ENCODE measurements at regions not wholly inside any gene's neighbourhood (a gene's known extent, or its start where the extent isn't known, plus 50 kb on each side); places are given as distances from the start of the nearest gene placed in this dataset.
A peak's percentile ranks its signal among the peaks of the same experiment; 100 is the strongest.

DNA sequence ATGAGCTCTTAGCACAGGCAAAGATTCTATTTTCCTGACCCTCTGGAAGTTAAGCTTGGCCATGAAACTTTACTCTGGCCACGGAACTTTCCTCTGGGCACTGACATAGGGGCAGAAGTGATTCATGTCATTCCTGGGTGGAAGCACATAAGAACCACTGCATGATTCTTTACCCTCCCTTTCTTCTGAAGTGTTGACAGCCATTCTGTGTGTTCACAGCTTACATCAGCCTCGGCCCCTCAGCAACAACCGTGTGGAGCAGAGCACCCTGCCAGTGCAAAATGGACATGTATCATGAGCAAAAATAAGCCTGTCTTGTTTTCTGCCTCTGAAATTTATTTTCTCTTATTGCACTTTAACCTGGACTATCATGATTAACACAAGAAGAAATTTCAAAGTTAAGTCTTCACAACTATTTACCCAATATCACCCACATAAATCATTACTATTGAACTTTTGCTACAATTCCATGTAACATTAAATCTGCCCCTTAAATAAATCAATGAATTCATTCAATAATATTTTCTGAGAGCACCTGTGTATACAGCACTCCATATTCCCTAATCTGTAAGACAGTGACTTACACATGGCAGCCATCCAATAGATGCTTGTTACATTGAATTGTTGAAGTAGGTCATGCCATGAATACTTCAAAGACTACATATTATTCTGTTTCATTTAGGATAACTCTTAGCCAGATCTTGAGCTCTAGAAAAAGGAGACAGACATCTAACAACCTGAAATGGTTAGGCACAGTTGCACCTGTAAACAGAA is 531.9 kb downstream of the IRS1 start:
- no peak overlapping the region for H3K27ac Mint-ChIP-seq

DNA sequence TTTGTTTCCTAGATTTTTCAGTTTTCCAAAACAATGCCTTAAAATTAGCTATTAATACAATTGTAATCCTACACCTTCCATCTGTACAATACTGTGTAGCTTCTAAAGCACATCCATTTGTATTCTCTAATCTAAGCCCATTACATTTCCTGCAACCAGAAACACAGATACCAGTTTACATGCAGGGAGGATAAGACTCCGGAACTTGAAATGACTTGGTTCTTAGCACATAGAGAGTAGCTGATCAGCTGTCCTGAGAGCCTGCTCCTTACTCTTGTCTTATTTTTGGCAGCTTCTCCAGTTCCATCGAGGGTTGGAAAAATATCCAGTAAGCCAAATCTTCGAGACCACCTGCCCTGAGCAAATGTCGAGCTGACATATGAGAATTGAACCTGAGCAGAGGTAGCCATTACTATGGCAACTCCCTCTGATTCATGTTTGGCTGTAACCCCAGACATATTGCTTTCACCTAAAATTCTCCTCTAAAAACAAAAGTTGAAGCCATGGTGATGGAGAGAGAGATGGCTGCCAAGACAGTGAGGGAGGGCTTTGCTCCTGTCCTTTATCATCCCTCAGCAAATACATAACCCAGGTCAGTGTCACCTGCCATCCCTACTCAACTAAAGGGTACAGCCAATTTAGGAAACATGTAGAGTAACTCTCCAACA is 542.8 kb downstream of the IRS1 start:
- DNase-seq (ENCODE audit: low spot score in 2 of 2, unreplicated experiment in 2 of 2) = no peak
- no peaks in the 10 kb centered on the region for H3K36me3 Mint-ChIP-seq
- TF ChIP-seq, protein P1, sequence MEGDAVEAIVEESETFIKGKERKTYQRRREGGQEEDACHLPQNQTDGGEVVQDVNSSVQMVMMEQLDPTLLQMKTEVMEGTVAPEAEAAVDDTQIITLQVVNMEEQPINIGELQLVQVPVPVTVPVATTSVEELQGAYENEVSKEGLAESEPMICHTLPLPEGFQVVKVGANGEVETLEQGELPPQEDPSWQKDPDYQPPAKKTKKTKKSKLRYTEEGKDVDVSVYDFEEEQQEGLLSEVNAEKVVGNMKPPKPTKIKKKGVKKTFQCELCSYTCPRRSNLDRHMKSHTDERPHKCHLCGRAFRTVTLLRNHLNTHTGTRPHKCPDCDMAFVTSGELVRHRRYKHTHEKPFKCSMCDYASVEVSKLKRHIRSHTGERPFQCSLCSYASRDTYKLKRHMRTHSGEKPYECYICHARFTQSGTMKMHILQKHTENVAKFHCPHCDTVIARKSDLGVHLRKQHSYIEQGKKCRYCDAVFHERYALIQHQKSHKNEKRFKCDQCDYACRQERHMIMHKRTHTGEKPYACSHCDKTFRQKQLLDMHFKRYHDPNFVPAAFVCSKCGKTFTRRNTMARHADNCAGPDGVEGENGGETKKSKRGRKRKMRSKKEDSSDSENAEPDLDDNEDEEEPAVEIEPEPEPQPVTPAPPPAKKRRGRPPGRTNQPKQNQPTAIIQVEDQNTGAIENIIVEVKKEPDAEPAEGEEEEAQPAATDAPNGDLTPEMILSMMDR (IDR thresholded peaks at IDR 0.05; ENCODE audit: unreplicated experiment) = no peak
- peaks cover 1% of the 10 kb centered on the region for H3K4me1 Mint-ChIP-seq
- H3K9me3 Mint-ChIP-seq = peaks cover 17% of the 10 kb centered on the region
- no peak overlapping the region for H3K27ac Mint-ChIP-seq
- no peaks in the 10 kb centered on the region for H3K27me3 Mint-ChIP-seq (ENCODE audit: low read depth)
- H3K4me3 Mint-ChIP-seq = no peak overlapping the region

More for the DNA sequence above, 531.9 kb downstream of the IRS1 start:
- Mint-ChIP-seq H3K9me3 (peaks cover 1% of the 10 kb centered on the region), H3K36me3 (no peaks in the 10 kb centered on the region), H3K27me3 (ENCODE audit: low read depth) (no peaks in the 10 kb centered on the region), H3K4me1 (peaks cover 8% of the 10 kb centered on the region), H3K4me3 (no peak overlapping the region)
- no peak for DNase-seq (ENCODE audit: low spot score in 2 of 2, unreplicated experiment in 2 of 2)
- TF ChIP-seq, protein P1 (IDR thresholded peaks at IDR 0.05; ENCODE audit: unreplicated experiment) = no peak

DNA sequence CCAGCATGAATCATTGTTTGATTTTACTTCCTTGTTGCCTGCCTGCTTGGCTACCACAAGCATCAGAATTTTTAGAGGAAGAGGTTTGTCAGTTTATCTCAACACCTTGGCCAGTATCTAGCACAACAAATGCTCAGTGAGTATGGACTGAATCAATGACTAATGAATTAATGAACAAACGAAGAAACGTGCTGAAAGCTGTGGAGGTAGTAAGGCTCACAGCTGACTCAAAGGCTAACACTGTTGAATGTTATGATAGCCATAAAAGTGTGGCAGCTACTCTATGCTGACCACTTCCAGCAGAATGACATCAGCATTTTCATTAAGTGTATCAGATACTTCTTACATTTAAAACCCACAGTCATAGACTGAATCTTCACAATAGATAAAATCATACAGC is 543.4 kb downstream of the IRS1 start:
- H3K27me3 Mint-ChIP-seq (ENCODE audit: low read depth) = no peaks in the 10 kb centered on the region
- H3K9me3 Mint-ChIP-seq = peaks cover 17% of the 10 kb centered on the region
- TF ChIP-seq, protein P1 (IDR thresholded peaks at IDR 0.05; ENCODE audit: unreplicated experiment) = no peak
- DNase-seq (ENCODE audit: low spot score in 2 of 2, unreplicated experiment in 2 of 2) = no peak
- H3K4me3 Mint-ChIP-seq = no peak overlapping the region
- H3K4me1 Mint-ChIP-seq = peaks cover 1% of the 10 kb centered on the region
- H3K27ac Mint-ChIP-seq = no peak overlapping the region
- no peaks in the 10 kb centered on the region for H3K36me3 Mint-ChIP-seq

DNA sequence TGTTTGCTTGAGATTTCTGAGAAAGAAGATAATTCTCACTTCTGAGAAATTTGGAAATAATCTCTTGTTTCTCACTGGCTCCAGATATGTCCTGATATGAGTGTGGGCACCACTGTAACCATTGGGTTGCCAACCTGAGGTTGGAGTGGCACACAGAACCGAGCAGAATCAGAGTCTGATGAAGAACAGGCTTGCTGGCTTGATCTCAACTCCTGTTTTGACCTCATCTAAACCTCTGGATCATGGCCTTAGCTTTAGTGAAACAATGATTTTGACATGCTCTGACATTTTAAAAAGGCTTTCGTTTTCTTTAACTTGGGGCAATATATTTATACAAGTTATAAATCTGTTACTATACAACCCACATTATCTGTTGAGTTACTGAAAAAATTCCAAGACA is 548.0 kb downstream of the IRS1 start:
- Mint-ChIP-seq H3K27ac (no peak overlapping the region), H3K4me1 (peaks cover under 1% of the 10 kb centered on the region), H3K4me3 (no peak overlapping the region), H3K36me3 (no peaks in the 10 kb centered on the region), H3K9me3 (peaks cover 17% of the 10 kb centered on the region), H3K27me3 (ENCODE audit: low read depth) (no peaks in the 10 kb centered on the region)
- TF ChIP-seq, protein P1 (IDR thresholded peaks at IDR 0.05; ENCODE audit: unreplicated experiment) = no peak
- no peak for DNase-seq (ENCODE audit: low spot score in 2 of 2, unreplicated experiment in 2 of 2)

DNA sequence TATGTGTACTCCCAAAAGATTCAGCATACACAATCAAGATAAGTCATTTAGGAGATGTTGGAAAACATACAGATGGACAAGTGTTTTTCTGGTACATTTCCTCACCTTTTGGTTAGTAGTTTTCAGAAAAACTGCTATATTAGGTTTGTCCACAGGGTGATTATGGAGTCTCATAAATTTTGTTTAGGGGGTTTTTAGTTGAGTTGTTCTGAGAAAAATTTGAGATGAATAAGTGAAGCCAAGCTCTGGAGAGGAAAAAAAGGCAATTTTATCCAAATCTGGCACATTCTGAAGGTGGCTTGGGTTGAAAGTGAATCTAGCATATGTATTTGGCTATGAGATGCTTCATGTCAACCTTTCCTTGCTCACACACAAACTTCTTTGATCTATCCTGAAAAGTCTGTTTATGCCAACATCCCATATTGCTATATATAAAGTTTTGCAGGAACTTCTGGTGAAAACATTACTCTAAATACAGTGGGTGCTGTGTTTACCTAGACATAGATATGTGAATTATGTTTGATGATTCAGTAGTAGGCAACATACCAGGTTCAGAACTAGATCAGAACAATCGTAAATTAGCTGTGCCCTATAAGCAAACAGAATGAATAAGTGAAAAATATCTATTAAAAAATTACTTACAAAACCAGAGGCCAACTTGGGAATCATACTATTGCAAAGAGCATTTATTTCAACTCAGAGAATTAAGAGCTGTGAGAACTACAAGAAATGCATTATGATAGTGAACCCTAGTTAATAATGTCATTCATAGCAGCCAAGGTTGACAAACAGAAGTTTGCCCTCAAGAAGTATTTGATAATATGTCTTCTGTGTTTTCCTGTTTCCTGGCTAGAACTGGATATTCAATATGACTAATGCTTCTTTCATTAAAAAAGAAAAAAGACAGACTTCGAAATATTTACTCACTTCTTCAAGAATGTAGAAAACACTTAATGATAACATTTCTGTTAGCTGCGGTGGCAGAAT is 552.0 kb downstream of the IRS1 start:
- Mint-ChIP-seq H3K4me3 (no peak overlapping the region), H3K27ac (no peak overlapping the region), H3K36me3 (peaks cover 5% of the 10 kb centered on the region), H3K27me3 (ENCODE audit: low read depth) (no peaks in the 10 kb centered on the region), H3K4me1 (no peaks in the 10 kb centered on the region), H3K9me3 (peaks cover 22% of the 10 kb centered on the region)
- no peak for DNase-seq (ENCODE audit: low spot score in 2 of 2, unreplicated experiment in 2 of 2)
- TF ChIP-seq, protein P1 (IDR thresholded peaks at IDR 0.05; ENCODE audit: unreplicated experiment) = peak; percentile 24
